Liver (tissue), 8 donors: ENCODE measurements at regions not wholly inside any gene's neighbourhood (a gene's known extent, or its start where the extent isn't known, plus 50 kb on each side); places are given as distances from the start of the nearest gene placed in this dataset.
"Not testable (repeated sequence)": the region's sequence is repeated elsewhere in the genome, so short reads cannot be mapped to it uniquely, and the experiment has no call there.

Source experiments
- DNase-seq: peaks from one replicate; pipeline ENCODE4 v3.0.0-alpha.2; 2017; ENCODE audit warnings: low spot score
- H3K27ac ChIP-seq, 2 donors: one replicate each; pipeline ENCODE4 v1.7.0; 2013; ENCODE audit warnings: inconsistent platforms in 2 of 2, low read length in 2 of 2, control low read depth in 1 of 2, low read depth in 1 of 2, mild to moderate bottlenecking in 1 of 2
- H3K27me3 ChIP-seq, 4 donors: one replicate each; pipeline versions ENCODE4 v1.6.1 to v1.7.0; 2013; ENCODE audit warnings: low read length in 3 of 4, inconsistent platforms in 1 of 4, mild to moderate bottlenecking in 1 of 4, moderate library complexity in 1 of 4; ENCODE audit not compliant: control insufficient read depth in 4 of 4, insufficient read depth in 4 of 4
- H3K36me3 ChIP-seq, 4 donors: one replicate each; pipeline versions ENCODE4 v1.6.1 to v1.7.0; 2013; ENCODE audit warnings: low read length in 3 of 4, mild to moderate bottlenecking in 3 of 4, low read depth in 1 of 4, moderate library complexity in 1 of 4; ENCODE audit not compliant: control insufficient read depth in 4 of 4, insufficient read depth in 3 of 4
- H3K4me1 ChIP-seq, 4 donors: one replicate each; pipeline versions ENCODE4 v1.6.1 to v1.7.0; 2013; ENCODE audit warnings: low read length in 3 of 4, mild to moderate bottlenecking in 3 of 4, moderate library complexity in 1 of 4; ENCODE audit not compliant: control insufficient read depth in 4 of 4, insufficient read depth in 4 of 4
- H3K4me3 ChIP-seq, 3 donors: one replicate each; pipeline versions ENCODE4 v1.6.1 to v1.7.0; 2013; ENCODE audit warnings: low read length in 3 of 3, control low read depth in 1 of 3, low read depth in 1 of 3, mild to moderate bottlenecking in 1 of 3
- H3K9ac ChIP-seq, 2 donors: one replicate each; pipeline ENCODE4 v1.7.0; 2013; ENCODE audit warnings: low read length in 2 of 2, mild to moderate bottlenecking in 2 of 2, moderate library complexity in 2 of 2, control low read depth in 1 of 2, low read depth in 1 of 2
- H3K9me3 ChIP-seq, 4 donors: one replicate each; pipeline versions ENCODE4 v1.6.1 to v1.7.0; 2013; ENCODE audit warnings: low read length in 3 of 4; ENCODE audit not compliant: control insufficient read depth in 4 of 4
- ATF3 ChIP-seq: IDR thresholded peaks from 2 replicates; pipeline ENCODE4 v1.6.1; 2016; ENCODE audit warnings: antibody characterized with exemption
- CTCF ChIP-seq: fragments of 150-350 bp; IDR thresholded peaks from 2 replicates; pipeline ENCODE4 v1.5.1; 2017; ENCODE audit warnings: improper control_type of control experiment, low read depth, low read length; ENCODE audit not compliant: missing input control
- EGR1 ChIP-seq, 2 donors: IDR thresholded peaks; 2 replicates each; pipeline ENCODE4 v1.6.1; 2016 to 2018; ENCODE audit warnings: antibody characterized with exemption in 2 of 2, low read depth in 2 of 2
- FOXA1 ChIP-seq: IDR thresholded peaks from 2 replicates; pipeline ENCODE4 v1.6.1; 2016; ENCODE audit warnings: antibody characterized with exemption
- FOXA2 ChIP-seq: IDR thresholded peaks from 2 replicates; pipeline ENCODE4 v1.6.1; 2016; ENCODE audit warnings: antibody characterized with exemption
- GABPA ChIP-seq, 2 donors: IDR thresholded peaks in 1 of 2; conservative IDR thresholded peaks in 1 of 2; 2 replicates each; pipeline ENCODE4 v1.6.1; 2016; ENCODE audit warnings: antibody characterized with exemption in 2 of 2, mild to moderate bottlenecking in 1 of 2, moderate library complexity in 1 of 2
- HNF4A ChIP-seq, 2 donors: conservative IDR thresholded peaks; 2 replicates each; pipeline ENCODE4 v1.6.1; 2016; ENCODE audit warnings: antibody characterized with exemption in 2 of 2, mild to moderate bottlenecking in 2 of 2
- HNF4G ChIP-seq: IDR thresholded peaks from 2 replicates; pipeline ENCODE4 v1.6.1; 2016; ENCODE audit warnings: antibody characterized with exemption
- JUND ChIP-seq, 2 donors: IDR thresholded peaks; 2 replicates each; pipeline ENCODE4 v1.6.1; 2016; ENCODE audit warnings: antibody characterized with exemption in 2 of 2
- MAX ChIP-seq: IDR thresholded peaks from 2 replicates; pipeline ENCODE4 v1.6.1; 2016; ENCODE audit warnings: antibody characterized with exemption
- NR2F2 ChIP-seq: IDR thresholded peaks from 2 replicates; pipeline ENCODE4 v1.6.1; 2016; ENCODE audit warnings: antibody characterized with exemption
- RAD21 ChIP-seq, 2 donors: IDR thresholded peaks; 2 replicates each; pipeline ENCODE4 v1.6.1; 2016; ENCODE audit warnings: antibody characterized with exemption in 2 of 2, mild to moderate bottlenecking in 2 of 2
- REST ChIP-seq: IDR thresholded peaks from 2 replicates; pipeline ENCODE4 v1.6.1; 2016; ENCODE audit warnings: antibody characterized with exemption, mild to moderate bottlenecking
- RXRA ChIP-seq, 2 donors: IDR thresholded peaks; 2 replicates each; pipeline ENCODE4 v1.6.1; 2017 to 2018; ENCODE audit warnings: antibody characterized with exemption in 2 of 2, mild to moderate bottlenecking in 1 of 2
- SP1 ChIP-seq: IDR thresholded peaks from 2 replicates; pipeline ENCODE4 v1.6.1; 2018; ENCODE audit warnings: antibody characterized with exemption, mild to moderate bottlenecking
- TAF1 ChIP-seq: conservative IDR thresholded peaks from 2 replicates; pipeline ENCODE4 v1.6.1; 2016; ENCODE audit warnings: antibody characterized with exemption, mild to moderate bottlenecking
- ZBTB33 ChIP-seq: IDR thresholded peaks from 2 replicates; pipeline ENCODE4 v1.6.1; 2016; ENCODE audit warnings: antibody characterized with exemption
- WGBS: extraction: QIAGEN DNeasy Blood & Tissue Kit; methylation state at CpG from one replicate; pipeline ENCODE4 v1.1.7; 2013; 5-methylcytosine and 5-hydroxymethylcytosine counted together
- donor health status: healthy.
- donor health status: healthy.
- donor health status: healthy.
- donor health status: healthy.
- donor health status: healthy.

- not testable (repeated sequence) for H3K9me3 ChIP-seq
These were observed 630.6 kb upstream of the ZNF385D start for GRCh38 chr3:22381564-22381963.

GRCh38 chr3:22383285-22383684 lies 632.3 kb upstream of the ZNF385D start:
- no peak for TF ChIP-seq FOXA1
- H3K9ac ChIP-seq = no peak overlapping the region
- H3K36me3 ChIP-seq = no peaks in the 10 kb centered on the region
- no peaks in the 10 kb centered on the region for H3K9me3 ChIP-seq
- H3K4me1 ChIP-seq = no peaks in the 10 kb centered on the region
- H3K27ac ChIP-seq = no peak overlapping the region
- no peak for DNase-seq
- H3K4me3 ChIP-seq = no peak overlapping the region
- no peaks in the 10 kb centered on the region for H3K27me3 ChIP-seq

More at GRCh38 chr3:22381564-22381963, 630.6 kb upstream of the ZNF385D start:
- not testable (repeated sequence) for DNase-seq, H3K36me3 ChIP-seq, H3K9ac ChIP-seq, H3K27me3 ChIP-seq, H3K27ac ChIP-seq, H3K4me1 ChIP-seq, H3K4me3 ChIP-seq
- 68% methylated on average over 10 of the region's 10 CpGs for WGBS

GRCh38 chr3:22386107-22386506 lies 635.1 kb upstream of the ZNF385D start:
- H3K27me3 ChIP-seq = no peaks in the 10 kb centered on the region
- no peak overlapping the region for H3K9ac ChIP-seq
- no peak for DNase-seq
- WGBS = 78% methylated on average over 2 of the region's 2 CpGs
- H3K27ac ChIP-seq = no peak overlapping the region
- H3K4me3 ChIP-seq = no peak overlapping the region
- H3K4me1 ChIP-seq = no peaks in the 10 kb centered on the region
- no peaks in the 10 kb centered on the region for H3K36me3 ChIP-seq
- TF ChIP-seq FOXA2 = no peak
- peaks cover 0 to 2% (median 0%) of the 10 kb centered on the region in 4 donors for H3K9me3 ChIP-seq

GRCh38 chr3:22392286-22392685 lies 641.3 kb upstream of the ZNF385D start:
- Histone ChIP-seq H3K9me3 (peaks cover 0 to 4% (median 0%) of the 10 kb centered on the region in 4 donors), H3K36me3 (no peaks in the 10 kb centered on the region), H3K4me1 (no peaks in the 10 kb centered on the region), H3K4me3 (no peak overlapping the region), H3K27ac (no peak overlapping the region), H3K27me3 (peaks cover 0 to 2% (median 0%) of the 10 kb centered on the region in 4 donors), H3K9ac (no peak overlapping the region)
- TF ChIP-seq JUND (IDR thresholded peaks at IDR 0.05) (no peak), MAX (no peak), CTCF (no peak), EGR1 (IDR thresholded peaks at IDR 0.05; ENCODE audit: low read depth in 2 of 2) (no peak), ZBTB33 (no peak), FOXA2 (no peak), HNF4A (conservative IDR thresholded peaks at IDR 0.05) (no peak), RAD21 (IDR thresholded peaks at IDR 0.05) (no peak), ATF3 (no peak), GABPA (IDR thresholded peaks at IDR 0.05 in 1 of 2, conservative IDR thresholded peaks at IDR 0.05 in 1 of 2) (no peak), REST (no peak), HNF4G (no peak), FOXA1 (no peak), RXRA (IDR thresholded peaks at IDR 0.05) (no peak), TAF1 (no peak), SP1 (no peak), NR2F2 (no peak)
- 9% methylated on average over 2 of the region's 2 CpGs for WGBS
- DNase-seq = no peak
